GM12878 (cell line): ENCODE measurements at regions not wholly inside any gene's neighbourhood (a gene's known extent, or its start where the extent isn't known, plus 50 kb on each side); places are given as distances from the start of the nearest gene placed in this dataset.

Experiments used
- EZH2 ChIP-seq: IDR thresholded peaks from 2 replicates; pipeline ENCODE4 v1.6.1; 2012; ENCODE audit warnings: low read depth, mild to moderate bottlenecking, control low read depth, inconsistent platforms, low read length, borderline replicate concordance; ENCODE audit not compliant: control insufficient read depth
- POLR2A ChIP-seq: IDR thresholded peaks from 2 replicates; pipeline ENCODE4 v1.6.1; 2011; ENCODE audit warnings: low read depth, mild to moderate bottlenecking, low read length
- TF ChIP-seq, protein P1 (sequence below): IDR thresholded peaks from 2 replicates; pipeline ENCODE4 v1.6.1; 2012; ENCODE audit warnings: low read depth, low read length, improper control_type of control experiment
- TF ChIP-seq, protein P2 (sequence below), 3 experiments: IDR thresholded peaks in 2 of 3; conservative IDR thresholded peaks in 1 of 3; 2 replicates each; pipeline ENCODE4 v1.5.1; 2011; ENCODE audit warnings: low read depth in 3 of 3, low read length in 3 of 3, mild to moderate bottlenecking in 3 of 3, control low read depth in 2 of 3, moderate library complexity in 2 of 3, inconsistent platforms in 1 of 3, mixed read lengths in 1 of 3; ENCODE audit not compliant: control insufficient read depth in 2 of 3, insufficient read depth in 1 of 3; ENCODE audit errors: extremely low read depth in 1 of 3

DNA sequence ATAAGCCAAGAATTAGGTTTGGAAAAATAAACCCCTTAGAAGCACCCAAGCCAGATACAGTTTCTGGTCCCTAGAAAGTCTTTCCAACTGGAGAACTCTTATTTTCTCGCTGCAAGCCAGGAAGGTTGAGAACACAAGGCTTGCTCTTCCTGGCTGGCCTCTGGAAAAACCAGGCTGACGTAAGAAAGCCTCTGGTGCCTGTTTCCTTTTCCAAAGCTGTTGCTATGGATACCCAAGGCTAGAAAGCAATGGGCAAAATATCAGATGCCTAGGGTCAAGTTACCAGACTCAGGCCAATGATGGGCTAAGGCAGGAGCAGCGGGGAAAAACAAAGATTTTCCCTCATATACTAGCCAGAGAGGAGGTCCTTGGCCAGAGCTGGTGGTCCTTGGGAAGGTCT is 281.6 kb downstream of the KLHL13 start:
- TF ChIP-seq, protein P1, sequence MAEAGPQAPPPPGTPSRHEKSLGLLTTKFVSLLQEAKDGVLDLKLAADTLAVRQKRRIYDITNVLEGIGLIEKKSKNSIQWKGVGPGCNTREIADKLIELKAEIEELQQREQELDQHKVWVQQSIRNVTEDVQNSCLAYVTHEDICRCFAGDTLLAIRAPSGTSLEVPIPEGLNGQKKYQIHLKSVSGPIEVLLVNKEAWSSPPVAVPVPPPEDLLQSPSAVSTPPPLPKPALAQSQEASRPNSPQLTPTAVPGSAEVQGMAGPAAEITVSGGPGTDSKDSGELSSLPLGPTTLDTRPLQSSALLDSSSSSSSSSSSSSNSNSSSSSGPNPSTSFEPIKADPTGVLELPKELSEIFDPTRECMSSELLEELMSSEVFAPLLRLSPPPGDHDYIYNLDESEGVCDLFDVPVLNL = no peak
- TF ChIP-seq POLR2A = no peak
- TF ChIP-seq, protein P2, sequence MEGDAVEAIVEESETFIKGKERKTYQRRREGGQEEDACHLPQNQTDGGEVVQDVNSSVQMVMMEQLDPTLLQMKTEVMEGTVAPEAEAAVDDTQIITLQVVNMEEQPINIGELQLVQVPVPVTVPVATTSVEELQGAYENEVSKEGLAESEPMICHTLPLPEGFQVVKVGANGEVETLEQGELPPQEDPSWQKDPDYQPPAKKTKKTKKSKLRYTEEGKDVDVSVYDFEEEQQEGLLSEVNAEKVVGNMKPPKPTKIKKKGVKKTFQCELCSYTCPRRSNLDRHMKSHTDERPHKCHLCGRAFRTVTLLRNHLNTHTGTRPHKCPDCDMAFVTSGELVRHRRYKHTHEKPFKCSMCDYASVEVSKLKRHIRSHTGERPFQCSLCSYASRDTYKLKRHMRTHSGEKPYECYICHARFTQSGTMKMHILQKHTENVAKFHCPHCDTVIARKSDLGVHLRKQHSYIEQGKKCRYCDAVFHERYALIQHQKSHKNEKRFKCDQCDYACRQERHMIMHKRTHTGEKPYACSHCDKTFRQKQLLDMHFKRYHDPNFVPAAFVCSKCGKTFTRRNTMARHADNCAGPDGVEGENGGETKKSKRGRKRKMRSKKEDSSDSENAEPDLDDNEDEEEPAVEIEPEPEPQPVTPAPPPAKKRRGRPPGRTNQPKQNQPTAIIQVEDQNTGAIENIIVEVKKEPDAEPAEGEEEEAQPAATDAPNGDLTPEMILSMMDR (IDR thresholded peaks at IDR 0.05 in 2 of 3, conservative IDR thresholded peaks at IDR 0.05 in 1 of 3; ENCODE audit: control insufficient read depth in 2 of 3, extremely low read depth in 1 of 3, insufficient read depth in 1 of 3, low read depth in 3 of 3, low read length in 3 of 3) = no peak
- TF ChIP-seq EZH2 = no peak
